DMS 273 treated with DMSO at 0.1 percent for 48 hours (cell line): ENCODE measurements at regions not wholly inside any gene's neighbourhood (a gene's known extent, or its start where the extent isn't known, plus 50 kb on each side); places are given as distances from the start of the nearest gene placed in this dataset.
"Not testable (repeated sequence)": the region's sequence is repeated elsewhere in the genome, so short reads cannot be mapped to it uniquely, and the experiment has no call there.

Experiments
- DNase-seq: peaks from one replicate; lab custom pipeline; 2025; lab: John Stamatoyannopoulos, UW

DNA sequence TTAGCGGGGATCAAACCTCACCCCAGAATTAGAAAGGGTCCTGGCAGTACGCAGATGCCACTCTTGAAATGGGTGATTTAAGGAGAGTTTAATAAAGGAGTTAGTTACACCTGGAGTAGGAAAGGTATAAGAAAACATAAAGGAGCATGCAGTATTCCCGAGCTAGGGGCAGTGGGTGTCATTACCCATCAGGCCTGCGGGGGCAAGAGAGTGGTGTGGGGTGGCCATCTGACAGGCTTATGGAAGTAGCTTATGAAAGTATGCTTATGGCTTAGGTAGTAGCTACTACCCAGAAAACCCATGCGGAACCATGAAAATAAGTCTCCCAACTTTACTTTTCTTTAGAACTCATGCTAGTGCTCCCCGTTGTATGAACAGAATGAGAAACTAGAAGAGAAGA is 568.9 kb upstream of the ACVR2A start:
- DNase-seq, result no peak

DNA sequence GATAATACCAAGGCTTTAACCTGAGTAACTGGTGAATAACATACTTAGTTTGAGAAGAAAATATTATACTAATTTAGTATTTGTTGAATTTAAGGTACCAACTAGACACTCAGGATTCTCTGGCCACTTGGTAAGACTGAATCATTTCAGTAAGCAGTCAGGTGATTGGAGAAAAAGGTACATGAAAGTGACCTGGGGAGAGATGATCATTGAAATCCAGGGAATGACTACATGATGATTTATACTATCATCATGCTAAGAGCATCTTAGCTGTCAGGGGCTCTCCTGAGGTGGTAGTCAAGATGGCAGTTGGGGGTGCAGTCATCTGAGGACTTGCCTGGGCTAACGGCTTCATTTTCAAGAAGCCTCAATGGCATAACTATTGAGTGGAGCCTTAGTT is 571.2 kb upstream of the ACVR2A start:
- no peak for DNase-seq

DNA sequence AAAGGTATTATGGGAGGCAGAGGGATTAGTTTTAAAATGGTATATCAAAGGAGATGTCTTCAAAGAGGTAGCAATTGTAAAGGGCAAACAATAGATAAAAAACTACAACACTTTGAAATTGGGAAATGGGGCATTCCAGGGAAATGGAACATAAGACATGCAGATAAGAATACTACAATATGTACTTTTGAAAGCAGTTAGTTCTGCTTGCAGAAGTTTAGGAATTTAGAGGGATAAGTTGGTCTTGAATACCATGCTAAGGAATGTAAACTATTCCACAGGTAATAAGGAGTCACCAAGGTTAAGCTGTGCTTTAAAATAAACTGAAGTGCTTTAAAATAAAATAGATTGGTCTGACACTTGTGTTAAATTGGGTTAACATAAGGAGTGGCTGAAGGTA is 571.7 kb upstream of the ACVR2A start:
- DNase-seq, result no peak

DNA sequence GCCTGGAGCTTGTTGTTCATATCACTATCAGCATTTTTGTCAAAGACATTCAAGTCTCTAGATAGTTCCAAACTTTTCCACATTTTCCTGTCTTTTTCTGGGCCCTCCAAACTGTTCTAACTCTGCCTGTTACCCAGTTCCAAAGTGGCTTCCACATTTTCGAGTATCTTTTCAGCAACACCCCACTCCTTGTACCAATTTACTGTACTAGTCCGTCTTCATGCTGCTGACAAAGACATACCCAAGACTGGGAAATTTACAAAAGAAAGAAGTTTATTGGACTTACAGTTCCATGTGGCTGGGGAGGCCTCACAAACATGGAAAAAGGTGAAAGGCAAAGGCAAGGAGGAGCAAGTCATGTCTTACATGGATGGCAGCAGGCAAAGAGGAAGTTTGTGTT is 575.2 kb upstream of the ACVR2A start:
- not testable (repeated sequence) for DNase-seq

DNA sequence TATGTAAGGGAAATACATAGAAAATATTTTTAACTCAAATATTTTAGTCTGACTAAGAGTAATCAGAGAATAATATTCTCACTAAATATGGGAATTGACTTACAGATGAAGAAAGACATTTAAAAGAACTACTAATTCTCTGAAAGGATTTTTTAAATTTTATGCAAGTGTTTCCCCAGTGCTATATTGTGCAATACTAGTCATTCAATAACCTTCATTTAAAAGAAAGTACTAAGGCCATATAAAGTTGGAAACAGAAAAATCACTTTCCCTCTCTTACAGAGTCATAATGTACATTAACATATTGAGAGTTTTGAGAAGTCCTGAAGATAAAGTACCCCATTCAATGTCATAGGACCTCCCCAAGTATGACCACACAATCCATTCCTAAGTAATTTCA is 584.6 kb upstream of the ACVR2A start:
- no peak for DNase-seq

DNA sequence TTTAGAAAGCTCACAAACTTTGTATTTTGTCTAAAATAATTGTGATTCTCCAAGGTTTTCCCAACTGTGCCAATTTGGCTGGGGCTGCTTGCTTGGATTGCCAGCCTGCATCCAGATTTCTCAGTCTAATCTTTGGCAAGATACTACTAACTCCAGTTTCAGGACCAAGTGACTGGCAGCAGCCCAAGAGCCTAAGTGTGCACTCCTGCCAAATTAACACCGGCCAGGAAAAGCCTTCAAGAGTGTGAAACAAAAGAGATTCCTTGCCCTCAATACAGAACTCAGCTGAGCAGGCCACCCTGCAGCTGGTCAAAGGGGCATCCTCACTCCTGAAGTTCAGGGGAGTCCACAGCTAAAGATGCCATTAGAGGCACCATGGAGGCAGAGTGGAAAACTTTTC is 589.0 kb upstream of the ACVR2A start:
- DNase-seq, result no peak

- no peak for DNase-seq
Observed at GRCh38 chr2:147250652-147251356, 594.0 kb upstream of the ACVR2A start.

- DNase-seq, result no peak
Observed at GRCh38 chr2:147247749-147248148, 597.1 kb upstream of the ACVR2A start.

DNA sequence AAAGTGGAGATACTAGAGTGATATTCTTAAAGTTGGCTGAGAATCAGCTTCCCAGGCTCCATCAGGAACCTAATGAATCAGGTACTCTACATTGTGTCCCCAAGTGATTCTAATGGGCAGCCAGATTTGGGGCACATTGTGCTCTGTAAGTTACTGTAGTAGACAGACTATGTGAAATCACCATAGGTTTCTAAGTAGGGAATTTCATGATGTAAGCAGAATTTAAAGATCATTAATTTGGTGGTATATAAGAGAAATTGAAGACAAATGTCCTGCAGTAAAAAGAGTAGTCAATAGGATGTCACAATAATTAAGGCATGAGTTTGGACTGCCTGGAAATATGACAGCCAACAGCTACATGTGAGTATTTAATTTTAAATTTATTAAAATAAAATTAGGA is 602.4 kb upstream of the ACVR2A start:
- DNase-seq, result no peak

DNA sequence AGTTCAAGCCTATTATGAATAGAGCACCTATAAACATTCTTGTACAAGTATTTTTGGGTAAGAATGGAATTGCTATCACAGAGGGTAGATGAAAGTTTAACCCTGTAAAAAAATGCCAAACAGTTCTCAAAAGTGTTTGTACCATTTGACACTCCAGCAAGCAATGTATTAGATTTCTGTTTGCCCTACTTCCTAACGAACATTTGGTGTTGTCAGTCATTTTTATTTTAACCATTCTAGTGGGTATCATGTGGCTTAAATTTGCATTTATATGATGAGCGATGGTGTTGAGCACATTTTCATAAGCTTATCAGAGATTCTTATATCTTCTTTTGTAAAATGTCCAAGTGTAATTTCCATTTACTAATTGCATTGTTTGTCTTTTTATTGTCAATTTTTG is 608.2 kb upstream of the ACVR2A start:
- DNase-seq, result no peak

DNA sequence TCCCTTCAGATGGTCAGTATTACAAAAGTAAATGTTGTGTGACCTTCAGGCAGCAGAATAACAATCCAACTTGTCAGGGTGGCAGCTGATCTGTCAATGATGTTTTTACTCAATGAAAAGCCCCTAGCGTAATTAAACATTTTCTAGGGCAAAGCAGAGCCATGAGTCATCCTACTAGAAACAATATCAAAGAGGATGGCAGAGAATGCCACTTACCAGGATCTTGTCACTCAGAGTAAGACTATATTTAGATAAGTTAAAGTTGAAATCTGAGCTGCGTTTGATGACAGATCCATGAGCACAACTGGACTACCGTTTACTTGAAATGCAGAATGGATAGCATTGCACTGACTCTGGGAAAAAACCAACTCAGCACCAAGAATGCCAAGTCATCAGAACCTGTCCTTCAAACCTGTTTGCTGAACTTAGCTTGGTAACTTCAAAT is 612.6 kb upstream of the ACVR2A start:
- DNase-seq, result no peak

GRCh38 chr2:147231607-147232006 is 613.2 kb upstream of the ACVR2A start:
- no peak for DNase-seq

GRCh38 chr2:147231081-147231480 is 613.7 kb upstream of the ACVR2A start:
- DNase-seq, result no peak

GRCh38 chr2:147227313-147227712 is 617.5 kb upstream of the ACVR2A start:
- DNase-seq, result no peak

GRCh38 chr2:147224070-147224469 is 620.8 kb upstream of the ACVR2A start:
- no peak for DNase-seq

DNA sequence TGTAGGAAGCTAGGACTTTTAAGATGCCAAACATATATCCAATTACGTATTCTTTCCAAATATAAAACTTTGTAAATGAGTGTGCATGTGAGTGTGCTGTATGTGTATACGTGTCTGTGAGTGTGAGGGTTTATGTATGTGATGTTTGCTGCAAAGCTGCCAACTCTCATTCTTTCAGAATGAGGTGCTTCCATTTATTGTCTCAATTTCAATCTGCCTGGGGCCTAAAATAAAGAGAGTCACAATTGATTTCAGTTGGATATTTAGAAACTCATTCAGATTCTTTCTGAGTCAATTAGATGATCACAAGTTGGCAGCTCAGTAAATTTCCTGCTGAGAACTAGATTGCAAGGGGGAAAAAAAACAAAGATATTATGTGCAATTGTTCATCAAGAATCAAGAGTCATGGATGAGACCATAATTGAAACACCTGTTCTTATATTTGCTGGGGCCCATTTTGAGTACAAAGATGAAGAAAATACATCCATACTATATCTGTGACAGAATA is 621.2 kb upstream of the ACVR2A start:
- DNase-seq, result no peak

GRCh38 chr2:147223119-147223518 is 621.7 kb upstream of the ACVR2A start:
- no peak for DNase-seq

DNA sequence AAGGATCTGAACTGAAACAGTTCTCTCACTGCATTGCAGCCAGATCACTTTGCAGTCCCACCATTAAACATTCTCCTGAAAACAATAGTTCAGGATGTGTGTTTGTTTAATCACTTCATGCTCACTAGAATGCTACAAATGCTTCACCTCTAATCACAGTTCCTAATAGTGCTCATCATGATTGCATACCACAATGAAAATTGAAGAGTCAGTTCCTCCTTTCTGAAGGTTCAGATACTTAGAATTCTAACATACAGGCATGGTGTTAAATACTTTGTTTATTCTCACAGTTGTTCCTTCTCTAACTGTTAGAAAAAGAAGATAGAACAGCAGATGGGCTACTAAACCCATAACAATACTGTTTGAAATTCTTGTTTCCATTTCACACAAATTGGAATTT is 622.3 kb upstream of the ACVR2A start:
- DNase-seq, result no peak

DNA sequence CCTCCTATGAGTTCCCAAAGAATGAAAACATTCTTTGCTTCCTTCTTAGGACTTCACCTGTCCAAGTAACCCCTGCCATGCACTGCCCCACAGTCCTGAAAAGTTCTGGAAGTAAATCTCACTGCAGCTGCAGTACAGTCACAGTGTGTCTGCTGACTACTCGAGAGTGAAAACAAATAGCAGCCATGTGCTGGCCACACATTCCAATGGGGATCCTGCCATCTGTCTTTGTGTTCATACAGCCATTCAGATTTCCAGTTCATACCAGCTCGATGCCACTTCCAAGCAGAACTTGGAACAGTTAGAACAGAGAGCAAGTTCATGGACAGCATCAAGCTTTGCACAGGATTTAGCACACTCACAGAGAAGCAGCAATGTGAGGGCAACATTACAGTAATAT is 629.9 kb upstream of the ACVR2A start:
- DNase-seq, result peak; percentile 50

DNA sequence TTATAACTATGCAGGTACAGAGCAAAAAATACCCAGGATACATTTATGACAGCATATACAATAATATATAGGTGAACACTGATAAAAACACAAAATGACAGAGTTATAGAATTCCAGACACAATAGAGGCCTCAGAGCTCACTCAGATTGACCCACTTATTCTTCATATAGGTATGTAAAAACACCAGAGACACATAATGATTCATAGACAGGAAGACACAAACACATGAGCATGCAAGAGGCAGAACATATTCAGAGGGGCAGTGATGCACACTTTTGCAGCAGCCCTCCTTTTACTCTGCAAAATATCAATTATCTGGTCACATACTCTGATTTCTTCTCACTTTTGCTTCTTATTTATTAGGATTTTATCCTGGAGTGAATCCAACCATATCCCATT is 633.3 kb upstream of the ACVR2A start:
- no peak for DNase-seq

GRCh38 chr2:147204102-147204501 is 640.7 kb upstream of the ACVR2A start:
- DNase-seq, result no peak

DNA sequence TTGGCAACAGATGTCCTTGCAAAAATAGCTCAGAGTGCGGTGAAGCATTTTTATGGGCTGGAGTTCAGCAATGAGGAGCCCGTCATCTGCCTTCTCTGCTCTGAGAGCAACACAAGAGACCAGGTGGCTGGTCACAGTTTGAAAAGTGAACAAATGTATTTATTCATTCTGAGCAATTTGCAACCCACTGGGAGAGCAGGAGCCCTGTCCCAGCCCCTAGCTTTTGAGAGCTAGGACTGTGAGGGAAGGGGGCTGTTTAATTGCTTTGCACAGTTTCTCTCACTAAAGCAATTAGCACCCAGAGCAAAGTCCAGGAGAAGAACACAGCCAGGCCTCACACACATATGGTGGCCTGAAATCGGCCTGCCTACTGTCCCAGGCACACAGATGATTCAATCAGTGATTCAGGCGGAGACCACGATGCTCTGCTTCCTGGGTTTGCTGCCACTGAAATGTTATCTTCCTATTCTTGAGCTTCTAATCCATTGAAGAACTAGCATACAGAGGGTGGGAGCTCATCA is 646.1 kb upstream of the ACVR2A start:
- DNase-seq, result peak; percentile 75

GRCh38 chr2:147197754-147198483 is 646.9 kb upstream of the ACVR2A start:
- no peak for DNase-seq
